Smooth muscle cell (in vitro differentiated cells): ENCODE measurements at regions not wholly inside any gene's neighbourhood (a gene's known extent, or its start where the extent isn't known, plus 50 kb on each side); places are given as distances from the start of the nearest gene placed in this dataset.

Experiments used
- DNase-seq: peaks from one replicate; lab custom pipeline; 2025; ENCODE audit not compliant: unreplicated experiment; lab: John Stamatoyannopoulos, UW
- H2AFZ ChIP-seq: fragments of 200-600 bp; sonication (generic); 2 replicates; pipeline ENCODE4 v1.6.0; 2016; ENCODE audit warnings: antibody characterized with exemption, low read depth, mild to moderate bottlenecking
- H3F3A ChIP-seq: fragments of 200-600 bp; sonication (generic); 2 replicates; pipeline ENCODE4 v1.6.0; 2017; ENCODE audit warnings: antibody characterized with exemption, low read depth
- H3K27ac ChIP-seq: fragments of 200-600 bp; sonication (generic); 2 replicates; pipeline ENCODE4 v1.5.1; 2016; ENCODE audit warnings: low read depth, mild to moderate bottlenecking
- H3K27me3 ChIP-seq: fragments of 200-600 bp; sonication (generic); 2 replicates; pipeline ENCODE4 v1.6.1; 2016; ENCODE audit warnings: low read depth, mild to moderate bottlenecking
- H3K36me3 ChIP-seq: fragments of 200-600 bp; sonication (generic); 2 replicates; pipeline ENCODE4 v1.5.1; 2016; ENCODE audit warnings: low read depth
- H3K4me1 ChIP-seq: fragments of 200-600 bp; sonication (generic); 2 replicates; pipeline ENCODE4 v1.5.1; 2016; ENCODE audit warnings: low read depth
- H3K4me2 ChIP-seq: fragments of 200-600 bp; sonication (generic); 2 replicates; pipeline ENCODE4 v1.6.0; 2016; ENCODE audit warnings: mild to moderate bottlenecking
- H3K4me3 ChIP-seq: fragments of 200-600 bp; sonication (generic); 2 replicates; pipeline ENCODE4 v1.5.1; 2016; ENCODE audit warnings: mild to moderate bottlenecking
- H3K79me2 ChIP-seq: fragments of 200-600 bp; sonication (generic); 2 replicates; pipeline ENCODE4 v1.6.0; 2016; ENCODE audit warnings: low read depth, mild to moderate bottlenecking
- H3K9ac ChIP-seq: fragments of 200-600 bp; sonication (generic); 2 replicates; pipeline ENCODE4 v1.6.0; 2016; ENCODE audit warnings: low read depth
- H3K9me3 ChIP-seq: fragments of 200-600 bp; sonication (generic); replicated peaks from 2 replicates; pipeline ENCODE4 v1.5.1; 2016; ENCODE audit warnings: low read depth
- H4K20me1 ChIP-seq: fragments of 200-600 bp; sonication (generic); 2 replicates; pipeline ENCODE4 v1.6.0; 2016; ENCODE audit warnings: low read depth
- whole genome bisulfite sequencing: methylation state at CpG from one replicate; pipeline ENCODE4 v1.1.7; 2016; ENCODE audit warnings: low lambda C conversion rate; 5-methylcytosine and 5-hydroxymethylcytosine counted together
- TF ChIP-seq, protein P1 (sequence below): fragments of 200-600 bp; sonication (generic); IDR thresholded peaks from 2 replicates; pipeline ENCODE4 v1.5.1; 2017; ENCODE audit warnings: borderline replicate concordance, mild to moderate bottlenecking, antibody characterized with exemption; ENCODE audit not compliant: insufficient read depth, poor library complexity, severe bottlenecking

DNA sequence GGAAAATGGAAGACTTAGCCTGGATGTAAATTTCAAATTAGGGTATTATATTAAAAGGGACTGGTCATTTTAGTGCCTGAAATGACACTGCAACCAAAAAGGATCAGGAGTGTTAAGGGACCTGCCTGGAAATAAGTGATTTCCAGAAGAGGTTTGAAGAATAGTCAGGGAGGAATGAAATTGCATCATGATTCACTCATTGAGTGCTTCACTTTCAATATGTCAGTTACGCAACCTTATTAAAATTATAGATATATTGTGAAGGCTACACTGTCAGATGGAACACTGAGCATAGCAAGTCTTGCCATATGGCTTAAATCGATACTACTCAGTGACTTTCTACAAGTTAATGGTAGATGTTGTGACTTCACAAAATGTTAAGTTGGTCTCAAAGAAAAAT lies 275.2 kb upstream of the DPYD start:
- WGBS, result 100% methylated on average over 2 of the region's 2 CpGs
- no peak for DNase-seq
- H3K9ac ChIP-seq, result no peak overlapping the region

DNA sequence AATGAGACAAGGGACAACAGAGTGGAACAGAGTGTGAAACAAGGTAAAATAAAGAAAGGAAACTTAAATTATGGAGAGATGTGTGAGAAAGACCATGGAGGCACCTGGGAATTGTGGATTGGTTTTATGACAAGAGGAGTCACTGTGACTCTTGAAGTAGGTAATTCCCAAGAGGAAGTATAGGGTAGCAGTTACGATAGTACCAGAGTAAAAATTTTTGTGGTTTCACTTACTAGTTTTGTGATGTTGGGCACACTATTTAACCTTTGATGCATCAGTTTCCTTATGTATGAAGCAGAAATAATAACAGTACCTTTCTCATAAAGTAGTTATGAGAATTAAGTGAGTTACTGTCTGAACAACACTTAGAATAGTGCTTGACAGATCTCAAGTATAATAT lies 267.9 kb upstream of the DPYD start:
- 79% methylated on average over 1 of the region's 1 CpG for WGBS

More for the DNA sequence above, 275.2 kb upstream of the DPYD start:
- TF ChIP-seq, protein P1, sequence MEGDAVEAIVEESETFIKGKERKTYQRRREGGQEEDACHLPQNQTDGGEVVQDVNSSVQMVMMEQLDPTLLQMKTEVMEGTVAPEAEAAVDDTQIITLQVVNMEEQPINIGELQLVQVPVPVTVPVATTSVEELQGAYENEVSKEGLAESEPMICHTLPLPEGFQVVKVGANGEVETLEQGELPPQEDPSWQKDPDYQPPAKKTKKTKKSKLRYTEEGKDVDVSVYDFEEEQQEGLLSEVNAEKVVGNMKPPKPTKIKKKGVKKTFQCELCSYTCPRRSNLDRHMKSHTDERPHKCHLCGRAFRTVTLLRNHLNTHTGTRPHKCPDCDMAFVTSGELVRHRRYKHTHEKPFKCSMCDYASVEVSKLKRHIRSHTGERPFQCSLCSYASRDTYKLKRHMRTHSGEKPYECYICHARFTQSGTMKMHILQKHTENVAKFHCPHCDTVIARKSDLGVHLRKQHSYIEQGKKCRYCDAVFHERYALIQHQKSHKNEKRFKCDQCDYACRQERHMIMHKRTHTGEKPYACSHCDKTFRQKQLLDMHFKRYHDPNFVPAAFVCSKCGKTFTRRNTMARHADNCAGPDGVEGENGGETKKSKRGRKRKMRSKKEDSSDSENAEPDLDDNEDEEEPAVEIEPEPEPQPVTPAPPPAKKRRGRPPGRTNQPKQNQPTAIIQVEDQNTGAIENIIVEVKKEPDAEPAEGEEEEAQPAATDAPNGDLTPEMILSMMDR, result no peak
- Histone ChIP-seq H3K9me3 (no peaks in the 10 kb centered on the region), H3K4me1 (no peaks in the 10 kb centered on the region), H3K36me3 (no peaks in the 10 kb centered on the region), H3K27ac (no peak overlapping the region), H3F3A (no peaks in the 10 kb centered on the region), H3K27me3 (no peaks in the 10 kb centered on the region), H3K79me2 (no peaks in the 10 kb centered on the region), H4K20me1 (no peaks in the 10 kb centered on the region), H3K4me2 (no peak overlapping the region), H3K4me3 (no peak overlapping the region), H2AFZ (no peak overlapping the region)

DNA sequence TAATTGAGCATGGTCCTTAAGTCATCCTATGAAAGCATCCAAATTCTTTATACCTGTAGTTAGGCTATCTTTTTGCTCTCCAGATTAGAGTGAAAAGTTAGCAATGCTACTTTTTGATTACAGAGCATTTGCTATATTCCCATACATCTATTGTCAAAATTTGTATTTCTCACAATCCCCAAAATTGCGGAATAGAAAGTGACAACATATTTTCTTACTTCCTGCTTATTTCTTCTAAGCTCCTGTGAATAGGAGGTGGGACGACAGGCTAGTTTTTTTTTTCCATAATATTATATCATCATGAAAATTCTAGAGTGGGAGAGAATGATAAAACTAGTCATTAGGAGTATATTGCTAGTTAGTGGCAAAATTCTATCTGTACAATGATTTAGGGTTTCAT lies 264.0 kb upstream of the DPYD start:
- Histone ChIP-seq H3K9me3 (no peaks in the 10 kb centered on the region), H3K36me3 (no peaks in the 10 kb centered on the region), H3K4me1 (no peaks in the 10 kb centered on the region), H4K20me1 (no peaks in the 10 kb centered on the region), H3K4me3 (no peak overlapping the region), H3K4me2 (no peak overlapping the region), H3K27me3 (no peaks in the 10 kb centered on the region), H3K9ac (no peak overlapping the region), H3K27ac (no peak overlapping the region), H2AFZ (no peak overlapping the region), H3K79me2 (no peaks in the 10 kb centered on the region), H3F3A (no peaks in the 10 kb centered on the region)
- WGBS, result 96% methylated on average over 2 of the region's 2 CpGs
- TF ChIP-seq, protein P1, result no peak
- no peak for DNase-seq

More for the DNA sequence above, 267.9 kb upstream of the DPYD start:
- Histone ChIP-seq H3K4me2 (no peak overlapping the region), H3K4me1 (no peaks in the 10 kb centered on the region), H3K9ac (no peak overlapping the region), H3K4me3 (no peak overlapping the region), H2AFZ (no peak overlapping the region), H3K27ac (no peak overlapping the region), H4K20me1 (no peaks in the 10 kb centered on the region), H3K27me3 (no peaks in the 10 kb centered on the region), H3K79me2 (no peaks in the 10 kb centered on the region), H3K9me3 (no peaks in the 10 kb centered on the region), H3K36me3 (no peaks in the 10 kb centered on the region), H3F3A (no peaks in the 10 kb centered on the region)
- no peak for DNase-seq
- TF ChIP-seq, protein P1, result no peak

- Histone ChIP-seq H3K9ac (no peak overlapping the region), H2AFZ (no peak overlapping the region), H3K27me3 (no peaks in the 10 kb centered on the region), H3K4me1 (no peaks in the 10 kb centered on the region), H3K79me2 (no peaks in the 10 kb centered on the region), H3K4me2 (no peak overlapping the region), H3F3A (no peaks in the 10 kb centered on the region), H3K9me3 (no peaks in the 10 kb centered on the region), H3K27ac (no peak overlapping the region), H4K20me1 (no peaks in the 10 kb centered on the region), H3K36me3 (no peaks in the 10 kb centered on the region), H3K4me3 (no peak overlapping the region)
- 90% methylated on average over 1 of the region's 1 CpG for whole genome bisulfite sequencing
- TF ChIP-seq, protein P1, result no peak
- no peak for DNase-seq
Measured at GRCh38 chr1:98181036-98181764, 260.4 kb upstream of the DPYD start.
